Mesenchymal stem cell (in vitro differentiated cells and primary cell): ENCODE measurements at regions not wholly inside any gene's neighbourhood (a gene's known extent, or its start where the extent isn't known, plus 50 kb on each side); places are given as distances from the start of the nearest gene placed in this dataset.

Experiments used
- DNase-seq: peaks from one replicate; pipeline ENCODE4 v3.0.0-alpha.2; 2013
- H2AFZ ChIP-seq: one replicate; pipeline ENCODE4 v1.6.1; 2013; ENCODE audit warnings: low read depth, mild to moderate bottlenecking, control low read depth, inconsistent platforms, low read length, moderate library complexity
- H2AK5ac ChIP-seq: 2 replicates; pipeline ENCODE4 v1.6.1; 2013; ENCODE audit warnings: low read length, moderate library complexity, mild to moderate bottlenecking, inconsistent platforms; ENCODE audit not compliant: severe bottlenecking
- H2BK120ac ChIP-seq: one replicate; pipeline ENCODE4 v1.6.1; 2013; ENCODE audit warnings: low read depth, mild to moderate bottlenecking, inconsistent platforms, low read length, moderate library complexity
- H2BK12ac ChIP-seq, 2 experiments: one replicate each; pipeline ENCODE4 v1.6.1; 2013; ENCODE audit warnings: inconsistent platforms in 2 of 2, low read length in 2 of 2, mild to moderate bottlenecking in 2 of 2, moderate library complexity in 2 of 2, control low read depth in 1 of 2
- H2BK15ac ChIP-seq: one replicate; pipeline ENCODE4 v1.6.1; 2013; ENCODE audit warnings: mild to moderate bottlenecking, low read depth, inconsistent platforms; ENCODE audit not compliant: poor library complexity, severe bottlenecking
- H2BK5ac ChIP-seq: 2 replicates; pipeline ENCODE4 v1.6.1; 2013; ENCODE audit warnings: low read depth, mild to moderate bottlenecking, low read length, control low read depth, inconsistent platforms; ENCODE audit not compliant: poor library complexity, severe bottlenecking
- H3K14ac ChIP-seq, 2 experiments: one replicate each; pipeline ENCODE4 v1.6.1; 2013; ENCODE audit warnings: inconsistent platforms in 2 of 2, low read length in 2 of 2, control low read depth in 1 of 2, mild to moderate bottlenecking in 1 of 2, moderate library complexity in 1 of 2
- H3K18ac ChIP-seq, 2 experiments: one replicate each; pipeline ENCODE4 v1.6.1; 2013; ENCODE audit warnings: inconsistent platforms in 2 of 2, low read length in 2 of 2, control low read depth in 1 of 2, low read depth in 1 of 2, mild to moderate bottlenecking in 1 of 2
- H3K23ac ChIP-seq, 2 experiments: one replicate each; pipeline ENCODE4 v1.6.1; 2013; ENCODE audit warnings: inconsistent platforms in 2 of 2, low read length in 2 of 2, mild to moderate bottlenecking in 2 of 2, moderate library complexity in 2 of 2, control low read depth in 1 of 2
- H3K27ac ChIP-seq: 2 replicates; pipeline ENCODE4 v1.5.1; 2013; ENCODE audit warnings: mild to moderate bottlenecking, moderate library complexity, low read length, control low read depth, inconsistent platforms; ENCODE audit not compliant: poor library complexity, severe bottlenecking
- H3K27me3 ChIP-seq, 2 experiments: 2 replicates each; pipeline versions ENCODE4 v1.6.1 to v1.7.0; 2013; ENCODE audit warnings: low read length in 2 of 2, mild to moderate bottlenecking in 2 of 2, moderate library complexity in 2 of 2, control low read depth in 1 of 2, inconsistent platforms in 1 of 2; ENCODE audit not compliant: control insufficient read depth in 1 of 2, insufficient read depth in 1 of 2
- H3K36me3 ChIP-seq, 2 experiments: 2 replicates each; pipeline versions ENCODE4 v1.6.1 to v1.7.0; 2013; ENCODE audit warnings: low read length in 2 of 2, control low read depth in 1 of 2, inconsistent platforms in 1 of 2, low read depth in 1 of 2, mild to moderate bottlenecking in 1 of 2; ENCODE audit not compliant: insufficient read depth in 2 of 2, control insufficient read depth in 1 of 2
- H3K4ac ChIP-seq, 2 experiments: one replicate each; pipeline ENCODE4 v1.6.1; 2013; ENCODE audit warnings: inconsistent platforms in 2 of 2, low read length in 2 of 2, mild to moderate bottlenecking in 2 of 2, moderate library complexity in 2 of 2, control low read depth in 1 of 2, low read depth in 1 of 2
- H3K4me1 ChIP-seq: 2 replicates; pipeline ENCODE4 v1.6.1; 2013; ENCODE audit warnings: low read depth, low read length, control low read depth; ENCODE audit not compliant: control insufficient read depth, insufficient read depth
- H3K4me2 ChIP-seq: 2 replicates; pipeline ENCODE4 v1.6.1; 2013; ENCODE audit warnings: low read length, mild to moderate bottlenecking, inconsistent platforms; ENCODE audit not compliant: poor library complexity, severe bottlenecking
- H3K4me3 ChIP-seq, 2 experiments: 2 replicates each; pipeline versions ENCODE4 v1.5.1 to v1.7.0; 2013; ENCODE audit warnings: low read length in 2 of 2, mild to moderate bottlenecking in 2 of 2, control low read depth in 1 of 2, low read depth in 1 of 2; ENCODE audit not compliant: insufficient read depth in 1 of 2
- H3K79me1 ChIP-seq: replicated peaks from 2 replicates; pipeline ENCODE4 v1.6.1; 2013; ENCODE audit warnings: mild to moderate bottlenecking, control low read depth, low read length, inconsistent platforms; ENCODE audit not compliant: poor library complexity, severe bottlenecking
- H3K9ac ChIP-seq: 2 replicates; pipeline ENCODE4 v1.7.0; 2013; ENCODE audit warnings: mild to moderate bottlenecking, low read length, moderate library complexity
- H3K9me3 ChIP-seq: 2 replicates; pipeline ENCODE4 v1.7.0; 2013; ENCODE audit warnings: mild to moderate bottlenecking, low read length; ENCODE audit not compliant: control insufficient read depth
- H4K8ac ChIP-seq: one replicate; pipeline ENCODE4 v1.6.1; 2013; ENCODE audit warnings: inconsistent platforms, mild to moderate bottlenecking, low read length, moderate library complexity
- H4K91ac ChIP-seq: one replicate; pipeline ENCODE4 v1.6.1; 2013; ENCODE audit warnings: mild to moderate bottlenecking, low read length, inconsistent platforms
- WGBS: methylation state at CpG from one replicate; pipeline ENCODE4 v1.1.7; 2013; ENCODE audit warnings: mixed read lengths; 5-methylcytosine and 5-hydroxymethylcytosine counted together

DNA sequence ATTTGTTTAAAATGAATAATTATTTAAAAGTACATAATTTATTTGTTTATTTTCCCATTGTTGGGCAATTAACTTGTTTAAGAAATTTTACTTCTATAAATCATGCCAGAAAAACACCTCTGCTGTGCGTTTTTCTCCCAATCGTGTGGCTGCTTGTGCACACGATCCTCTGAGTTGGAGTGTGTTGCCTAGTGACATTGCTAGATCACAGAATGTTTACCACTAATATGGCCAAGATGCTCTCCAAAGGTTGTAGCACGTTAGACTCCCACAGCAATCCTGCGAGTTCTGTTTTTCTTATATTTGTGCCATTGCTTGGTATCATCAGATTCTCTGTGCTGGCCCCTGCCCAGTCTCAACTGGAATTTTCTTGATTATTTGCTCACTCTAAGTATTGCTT is 207.1 kb upstream of the ADCY1 start:
- no peak for DNase-seq
- Histone ChIP-seq H2AFZ (no peak overlapping the region), H3K79me1 (no peaks in the 10 kb centered on the region), H3K4me3 (no peak overlapping the region), H3K18ac (no peak overlapping the region), H3K23ac (no peak overlapping the region), H3K9ac (no peak overlapping the region), H3K14ac (no peak overlapping the region), H3K27me3 (peaks cover 0 to 19% of the 10 kb centered on the region in 2 experiments), H2BK5ac (no peak overlapping the region), H3K9me3 (peaks cover 11% of the 10 kb centered on the region), H3K4ac (no peak overlapping the region), H3K4me2 (no peak overlapping the region), H2BK12ac (no peak overlapping the region), H4K8ac (no peak overlapping the region), H2AK5ac (no peak overlapping the region), H3K4me1 (no peaks in the 10 kb centered on the region), H2BK120ac (no peak overlapping the region), H3K36me3 (no peaks in the 10 kb centered on the region), H2BK15ac (no peak overlapping the region), H3K27ac (no peak overlapping the region), H4K91ac (no peak overlapping the region)
- WGBS, result 58% methylated on average over 5 of the region's 5 CpGs

DNA sequence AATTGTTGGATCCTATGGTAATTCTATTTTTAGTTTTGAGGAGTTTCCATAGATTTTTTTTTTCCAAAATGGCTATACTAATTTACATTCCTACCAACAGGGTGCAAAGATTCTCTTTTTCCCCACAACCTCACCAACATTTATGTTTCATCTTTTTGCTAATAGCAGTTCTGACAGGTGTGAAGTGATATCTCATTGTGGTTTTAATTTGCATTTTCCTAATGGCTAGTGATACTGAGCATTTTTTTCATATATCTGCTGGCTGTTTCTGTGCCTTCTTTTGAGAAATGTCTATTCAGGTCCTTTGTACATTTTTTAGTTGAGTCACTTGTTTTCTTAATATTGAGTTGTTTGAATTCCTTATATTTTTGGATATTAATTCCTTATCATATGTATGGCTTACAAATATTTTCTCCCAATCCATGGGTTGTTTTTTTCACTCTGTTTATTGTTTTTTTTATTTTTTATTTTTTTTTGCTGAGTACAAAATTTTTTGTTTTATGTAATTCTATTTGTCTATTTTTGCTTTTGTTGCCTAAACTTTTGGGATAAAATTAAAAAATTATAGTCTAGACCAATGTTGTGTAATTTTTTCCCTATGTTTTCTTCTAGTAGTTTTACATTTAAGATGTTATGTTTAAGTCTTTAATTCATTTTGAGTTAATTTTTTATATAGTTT is 205.9 kb upstream of the ADCY1 start:
- Histone ChIP-seq H2AFZ (no peak overlapping the region), H2BK5ac (no peak overlapping the region), H3K4ac (no peak overlapping the region), H2BK12ac (no peak overlapping the region), H3K4me2 (no peak overlapping the region), H3K9me3 (peaks cover 12% of the 10 kb centered on the region), H3K23ac (no peak overlapping the region), H3K4me3 (no peak overlapping the region), H2BK15ac (no peak overlapping the region), H3K4me1 (no peaks in the 10 kb centered on the region), H3K14ac (no peak overlapping the region), H2BK120ac (no peak overlapping the region), H3K36me3 (no peaks in the 10 kb centered on the region), H4K8ac (no peak overlapping the region), H2AK5ac (no peak overlapping the region), H3K9ac (no peak overlapping the region), H3K18ac (no peak overlapping the region), H3K27ac (no peak overlapping the region), H4K91ac (no peak overlapping the region), H3K79me1 (no peaks in the 10 kb centered on the region), H3K27me3 (peaks cover 0 to 11% of the 10 kb centered on the region in 2 experiments)
- no peak for DNase-seq

DNA sequence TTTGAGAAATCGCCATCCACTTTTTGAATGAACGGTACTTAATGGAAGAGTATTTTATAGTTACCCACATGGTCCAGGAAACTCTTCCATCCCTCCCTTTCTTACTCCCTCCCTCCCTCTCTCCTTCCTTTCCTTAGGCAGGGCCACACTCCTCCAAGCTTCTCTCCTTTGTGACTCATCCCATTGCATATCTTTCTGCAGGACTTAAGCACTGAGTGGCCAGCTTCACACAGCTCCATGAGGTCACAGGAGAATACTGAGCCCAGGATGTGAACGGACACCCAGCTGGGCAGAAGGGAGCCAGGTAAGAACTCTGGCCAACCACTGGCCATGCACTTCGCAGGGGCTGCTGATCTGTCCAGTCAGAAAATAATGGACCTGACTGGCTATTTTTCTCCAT is 189.7 kb upstream of the ADCY1 start:
- H3K4ac ChIP-seq, result no peak overlapping the region
- no peak overlapping the region for H3K9ac ChIP-seq
- no peak overlapping the region for H2BK12ac ChIP-seq
- no peaks in the 10 kb centered on the region for H3K79me1 ChIP-seq
- no peak overlapping the region for H2BK5ac ChIP-seq
- H2AFZ ChIP-seq, result no peak overlapping the region
- DNase-seq, result no peak
- H3K4me3 ChIP-seq, result no peak overlapping the region
- no peak overlapping the region for H4K91ac ChIP-seq
- no peak overlapping the region for H2BK120ac ChIP-seq
- H3K27me3 ChIP-seq, result no peaks in the 10 kb centered on the region
- no peaks in the 10 kb centered on the region for H3K4me1 ChIP-seq
- H3K27ac ChIP-seq, result no peak overlapping the region
- no peak overlapping the region for H4K8ac ChIP-seq
- H2AK5ac ChIP-seq, result no peak overlapping the region
- no peaks in the 10 kb centered on the region for H3K36me3 ChIP-seq
- H3K18ac ChIP-seq, result no peak overlapping the region
- no peak overlapping the region for H3K14ac ChIP-seq
- no peak overlapping the region for H3K23ac ChIP-seq
- WGBS, result 86% methylated on average over 4 of the region's 4 CpGs
- H2BK15ac ChIP-seq, result no peak overlapping the region
- H3K9me3 ChIP-seq, result no peaks in the 10 kb centered on the region
- no peak overlapping the region for H3K4me2 ChIP-seq

DNA sequence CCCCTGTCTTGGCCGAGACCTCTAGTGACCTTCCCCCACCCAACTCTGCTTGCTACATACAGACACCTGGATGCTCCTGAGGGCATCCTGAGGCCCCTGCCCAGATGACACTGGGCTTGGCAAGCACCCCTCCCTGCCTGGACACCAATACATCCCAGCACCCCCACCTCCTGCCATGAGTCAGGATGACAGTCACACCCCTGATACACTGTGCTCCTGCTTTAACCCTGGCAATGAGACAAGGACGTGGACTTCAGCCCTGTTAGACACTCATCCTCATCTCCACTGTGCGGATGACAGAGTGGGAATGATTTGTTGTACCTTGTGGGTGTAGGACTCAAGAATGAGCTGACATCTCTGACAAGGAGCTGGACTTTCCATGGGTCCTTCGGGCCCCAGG is 186.3 kb upstream of the ADCY1 start:
- Histone ChIP-seq H2AK5ac (no peak overlapping the region), H3K9me3 (no peaks in the 10 kb centered on the region), H2BK120ac (no peak overlapping the region), H4K8ac (no peak overlapping the region), H3K18ac (no peak overlapping the region), H4K91ac (no peak overlapping the region), H3K4ac (no peak overlapping the region), H3K4me2 (no peak overlapping the region), H2BK15ac (no peak overlapping the region), H3K79me1 (no peaks in the 10 kb centered on the region), H2BK12ac (no peak overlapping the region), H3K27me3 (no peaks in the 10 kb centered on the region), H3K27ac (no peak overlapping the region), H3K4me1 (peaks cover 1% of the 10 kb centered on the region), H3K36me3 (no peaks in the 10 kb centered on the region), H3K4me3 (no peak overlapping the region), H2AFZ (no peak overlapping the region), H3K23ac (no peak overlapping the region), H3K14ac (no peak overlapping the region), H2BK5ac (no peak overlapping the region), H3K9ac (no peak overlapping the region)
- DNase-seq, result no peak
- WGBS, result 62% methylated on average over 4 of the region's 4 CpGs
